ENCODE measurements at regions not wholly inside any gene's neighbourhood (a gene's known extent, or its start where the extent isn't known, plus 50 kb on each side); places are given as distances from the start of the nearest gene placed in this dataset.

DNA sequence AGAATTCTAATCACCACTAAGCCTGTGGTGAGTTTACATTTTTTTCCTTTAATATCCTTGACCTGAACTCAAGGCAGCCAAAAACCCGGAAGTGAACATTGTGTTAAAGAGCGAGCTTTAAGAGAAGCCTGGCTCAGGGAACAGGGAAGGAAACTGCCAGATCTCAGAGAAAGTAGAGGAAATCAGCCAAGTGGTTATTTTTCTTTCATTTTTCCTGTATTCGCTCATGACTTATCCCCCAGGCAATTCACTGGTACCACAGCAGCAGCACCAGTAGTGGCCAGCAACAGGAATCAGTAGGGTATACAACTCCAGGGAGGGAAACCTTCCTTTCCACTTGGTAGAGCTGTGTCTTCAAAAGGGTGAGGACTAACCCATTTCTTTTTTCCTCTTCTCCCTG is 89.6 kb upstream of the HMGCLL1 start:
- H3K4me1 ChIP-seq (ENCODE audit: control insufficient read depth, insufficient read depth, low read length) = peaks cover 47% of the 10 kb centered on the region
- peak; percentile 43 for DNase-seq (ENCODE audit: low read depth)
- H3K27me3 ChIP-seq (replicated peaks; ENCODE audit: control insufficient read depth, insufficient read depth, low read length) = no peaks in the 10 kb centered on the region
- H3K4me3 ChIP-seq (ENCODE audit: low read length) = no peak overlapping the region
- H3K36me3 ChIP-seq (ENCODE audit: control insufficient read depth, insufficient read depth, low read length, severe bottlenecking) = no peaks in the 10 kb centered on the region
- H3K9ac ChIP-seq (ENCODE audit: low read length) = peak overlapping the region; percentile 9
- H3K9me3 ChIP-seq (ENCODE audit: control insufficient read depth, low read length) = peaks cover 2% of the 10 kb centered on the region

DNA sequence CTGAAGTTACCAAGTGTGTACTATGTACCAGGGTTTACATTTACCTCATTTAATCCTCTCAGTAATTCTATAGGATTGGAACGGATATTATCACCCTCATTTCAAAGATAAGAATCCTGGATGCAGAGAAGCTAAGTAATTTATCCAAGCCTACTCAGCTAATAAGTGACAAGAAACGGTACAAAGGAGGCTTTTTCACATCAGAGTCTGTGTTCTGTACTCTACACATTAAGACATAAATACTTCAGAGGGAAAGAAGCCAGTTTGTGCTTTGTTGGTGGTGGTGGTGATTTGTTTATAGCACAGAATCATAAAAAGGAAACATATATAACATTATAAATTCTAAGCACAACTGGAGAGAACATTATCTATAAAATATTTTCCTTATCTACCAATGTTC is 88.3 kb upstream of the HMGCLL1 start:
- Histone ChIP-seq H3K9ac (ENCODE audit: low read length) (no peak overlapping the region), H3K9me3 (ENCODE audit: control insufficient read depth, low read length) (peaks cover 11% of the 10 kb centered on the region), H3K4me3 (ENCODE audit: low read length) (no peak overlapping the region), H3K36me3 (ENCODE audit: control insufficient read depth, insufficient read depth, low read length, severe bottlenecking) (no peaks in the 10 kb centered on the region), H3K27me3 (replicated peaks; ENCODE audit: control insufficient read depth, insufficient read depth, low read length) (no peaks in the 10 kb centered on the region), H3K4me1 (ENCODE audit: control insufficient read depth, insufficient read depth, low read length) (peaks cover 47% of the 10 kb centered on the region)
- DNase-seq (ENCODE audit: low read depth) = no peak

DNA sequence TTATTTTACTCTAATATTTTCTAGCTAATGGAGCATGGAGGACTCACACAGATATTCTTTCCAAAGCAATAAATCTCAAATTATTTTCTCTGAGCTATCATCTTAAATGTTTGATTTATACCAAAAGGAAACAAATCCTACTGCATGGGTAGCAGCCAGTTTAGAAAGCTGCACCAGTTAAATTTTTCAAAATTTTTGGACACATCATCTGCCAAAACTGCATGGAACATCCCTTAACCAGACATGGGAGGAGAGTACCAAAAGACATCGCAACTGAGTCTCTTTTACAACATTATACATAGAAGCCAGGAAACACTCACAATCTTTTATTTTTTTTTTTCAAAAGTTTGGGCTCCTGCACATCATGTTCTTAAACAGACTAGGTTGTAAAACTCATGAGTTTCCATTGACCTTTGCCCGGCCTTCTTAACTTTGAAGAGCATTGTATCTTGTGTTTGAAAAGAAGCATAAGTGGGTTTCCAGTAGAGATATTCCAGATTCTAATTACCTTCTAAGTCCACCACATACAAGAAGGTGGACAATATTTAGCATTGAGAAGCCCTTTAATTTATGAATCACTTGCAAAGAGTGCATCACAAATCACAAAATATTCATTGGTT is 87.7 kb upstream of the HMGCLL1 start:
- Histone ChIP-seq H3K9me3 (ENCODE audit: control insufficient read depth, low read length) (peaks cover 18% of the 10 kb centered on the region), H3K9ac (ENCODE audit: low read length) (no peak overlapping the region), H3K4me1 (ENCODE audit: control insufficient read depth, insufficient read depth, low read length) (peaks cover 45% of the 10 kb centered on the region), H3K36me3 (ENCODE audit: control insufficient read depth, insufficient read depth, low read length, severe bottlenecking) (no peaks in the 10 kb centered on the region), H3K4me3 (ENCODE audit: low read length) (no peak overlapping the region), H3K27me3 (replicated peaks; ENCODE audit: control insufficient read depth, insufficient read depth, low read length) (no peaks in the 10 kb centered on the region)
- DNase-seq (ENCODE audit: low read depth) = no peak

DNA sequence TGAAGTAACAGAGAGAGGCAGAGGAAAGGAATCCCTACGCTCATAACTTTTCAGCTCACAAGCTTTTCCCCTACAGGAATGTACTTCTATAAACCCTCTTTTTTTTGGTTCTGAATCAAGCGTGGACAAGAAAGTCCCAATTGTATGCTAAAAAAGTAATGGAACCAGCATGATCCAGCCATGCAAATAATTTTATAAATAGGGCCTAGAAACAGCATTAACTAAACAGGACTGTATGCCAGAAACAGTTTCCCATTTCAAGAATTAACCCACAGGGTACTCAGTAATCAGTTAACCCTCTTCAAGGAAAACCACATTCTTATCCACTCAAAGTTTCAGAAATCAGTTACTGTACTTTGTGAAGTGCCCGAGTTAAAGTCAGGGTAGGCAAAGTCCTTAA is 87.0 kb upstream of the HMGCLL1 start:
- no peak overlapping the region for H3K4me3 ChIP-seq (ENCODE audit: low read length)
- H3K9ac ChIP-seq (ENCODE audit: low read length) = no peak overlapping the region
- peaks cover 45% of the 10 kb centered on the region for H3K4me1 ChIP-seq (ENCODE audit: control insufficient read depth, insufficient read depth, low read length)
- H3K36me3 ChIP-seq (ENCODE audit: control insufficient read depth, insufficient read depth, low read length, severe bottlenecking) = no peaks in the 10 kb centered on the region
- no peaks in the 10 kb centered on the region for H3K27me3 ChIP-seq (replicated peaks; ENCODE audit: control insufficient read depth, insufficient read depth, low read length)
- DNase-seq (ENCODE audit: low read depth) = no peak
- peaks cover 18% of the 10 kb centered on the region for H3K9me3 ChIP-seq (ENCODE audit: control insufficient read depth, low read length)

DNA sequence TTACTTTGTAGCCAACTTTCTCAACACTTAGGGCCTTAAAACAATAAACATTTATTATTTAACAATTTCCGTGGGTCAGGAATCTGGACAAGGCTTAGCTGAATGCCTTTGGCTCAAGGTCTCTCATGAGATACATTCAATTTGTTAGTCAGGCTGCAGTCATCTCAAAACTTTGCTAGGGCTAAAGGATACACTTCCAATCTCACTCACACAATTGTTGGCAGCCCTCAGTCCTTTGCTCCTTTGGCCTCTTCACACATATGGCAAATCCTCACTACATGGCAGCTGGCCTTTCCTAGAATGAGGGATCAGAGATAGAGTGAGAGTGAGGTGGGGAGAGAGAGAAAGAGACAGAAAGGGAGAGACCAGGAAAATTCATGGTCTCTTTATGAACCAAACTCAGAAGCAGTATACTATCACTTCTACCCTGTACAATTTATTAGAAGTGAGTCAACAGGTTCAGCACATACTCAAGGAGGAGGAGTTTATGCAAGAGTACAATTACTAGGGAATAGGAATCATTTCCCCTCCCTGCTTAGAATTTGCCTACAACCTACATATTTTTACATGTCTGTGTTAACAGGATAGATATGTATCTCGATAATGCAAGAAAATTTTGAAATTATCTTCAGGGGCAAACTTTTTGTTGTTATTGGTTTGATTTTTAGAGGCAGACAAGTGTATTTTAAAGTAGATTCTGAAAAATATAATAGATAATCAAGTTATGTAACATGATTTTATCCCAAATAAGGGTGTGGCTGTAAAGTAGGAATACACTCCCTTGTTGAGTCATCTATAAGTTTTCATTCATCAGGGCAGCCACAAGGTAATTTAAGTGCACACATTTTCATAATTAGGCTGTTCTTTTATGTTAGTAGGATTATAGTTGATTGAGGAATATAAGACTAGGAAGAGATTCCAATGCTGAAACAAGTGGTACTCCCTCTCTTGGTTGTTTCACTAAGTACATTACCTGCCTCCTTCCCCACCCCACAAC is 85.9 kb upstream of the HMGCLL1 start:
- peaks cover 18% of the 10 kb centered on the region for H3K9me3 ChIP-seq (ENCODE audit: control insufficient read depth, low read length)
- peak overlapping the region; percentile 12 for H3K4me3 ChIP-seq (ENCODE audit: low read length)
- DNase-seq (ENCODE audit: low read depth) = no peak
- H3K4me1 ChIP-seq (ENCODE audit: control insufficient read depth, insufficient read depth, low read length) = peaks cover 44% of the 10 kb centered on the region
- no peaks in the 10 kb centered on the region for H3K36me3 ChIP-seq (ENCODE audit: control insufficient read depth, insufficient read depth, low read length, severe bottlenecking)
- no peak overlapping the region for H3K9ac ChIP-seq (ENCODE audit: low read length)
- no peaks in the 10 kb centered on the region for H3K27me3 ChIP-seq (replicated peaks; ENCODE audit: control insufficient read depth, insufficient read depth, low read length)

DNA sequence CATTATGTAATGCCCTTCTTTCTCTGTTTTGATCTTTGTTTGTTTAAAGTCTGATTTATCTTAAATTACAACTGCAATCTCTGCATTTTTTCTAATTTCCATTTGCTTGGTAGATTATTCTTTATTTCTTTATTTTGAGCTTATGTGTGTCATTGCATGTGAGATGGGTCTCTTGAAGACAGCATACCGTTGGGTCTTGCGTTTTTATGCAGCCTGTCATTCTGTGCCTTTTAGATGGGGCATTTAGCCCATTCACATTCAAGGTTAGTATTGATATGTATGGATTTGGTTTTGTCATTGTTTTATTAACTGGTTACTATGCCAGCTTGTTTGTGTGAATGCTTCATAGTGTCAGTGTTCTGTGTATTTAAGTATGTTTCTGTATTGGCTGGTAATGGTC is 84.9 kb upstream of the HMGCLL1 start:
- Histone ChIP-seq H3K9ac (ENCODE audit: low read length) (no peak overlapping the region), H3K4me3 (ENCODE audit: low read length) (no peak overlapping the region), H3K36me3 (ENCODE audit: control insufficient read depth, insufficient read depth, low read length, severe bottlenecking) (no peaks in the 10 kb centered on the region), H3K9me3 (ENCODE audit: control insufficient read depth, low read length) (peaks cover 18% of the 10 kb centered on the region), H3K27me3 (replicated peaks; ENCODE audit: control insufficient read depth, insufficient read depth, low read length) (no peaks in the 10 kb centered on the region), H3K4me1 (ENCODE audit: control insufficient read depth, insufficient read depth, low read length) (peaks cover 34% of the 10 kb centered on the region)
- DNase-seq (ENCODE audit: low read depth) = no peak

DNA sequence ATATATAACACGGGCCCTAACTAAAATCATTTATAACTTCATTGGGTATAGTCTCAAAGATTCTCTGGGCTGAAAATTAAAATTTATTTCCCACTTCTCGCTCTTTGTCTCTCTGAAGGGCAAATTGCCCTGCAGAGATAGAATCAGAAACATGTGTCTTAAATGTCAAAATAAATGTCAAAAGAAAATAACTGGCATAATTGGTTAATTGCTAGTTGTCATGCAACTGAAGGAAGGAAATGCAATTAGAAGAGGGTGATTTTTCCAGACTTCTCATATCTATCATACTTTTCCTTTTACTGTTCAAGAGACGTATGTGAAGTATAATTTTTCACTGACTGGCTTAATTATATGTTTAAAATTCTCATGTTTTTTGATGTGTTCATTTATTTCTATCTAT is 80.3 kb upstream of the HMGCLL1 start:
- peak; percentile 54 for DNase-seq (ENCODE audit: low read depth)
- no peak overlapping the region for H3K9ac ChIP-seq (ENCODE audit: low read length)
- no peaks in the 10 kb centered on the region for H3K27me3 ChIP-seq (replicated peaks; ENCODE audit: control insufficient read depth, insufficient read depth, low read length)
- no peaks in the 10 kb centered on the region for H3K36me3 ChIP-seq (ENCODE audit: control insufficient read depth, insufficient read depth, low read length, severe bottlenecking)
- H3K4me3 ChIP-seq (ENCODE audit: low read length) = no peak overlapping the region
- H3K9me3 ChIP-seq (ENCODE audit: control insufficient read depth, low read length) = peaks cover 18% of the 10 kb centered on the region
- no peaks in the 10 kb centered on the region for H3K4me1 ChIP-seq (ENCODE audit: control insufficient read depth, insufficient read depth, low read length)

DNA sequence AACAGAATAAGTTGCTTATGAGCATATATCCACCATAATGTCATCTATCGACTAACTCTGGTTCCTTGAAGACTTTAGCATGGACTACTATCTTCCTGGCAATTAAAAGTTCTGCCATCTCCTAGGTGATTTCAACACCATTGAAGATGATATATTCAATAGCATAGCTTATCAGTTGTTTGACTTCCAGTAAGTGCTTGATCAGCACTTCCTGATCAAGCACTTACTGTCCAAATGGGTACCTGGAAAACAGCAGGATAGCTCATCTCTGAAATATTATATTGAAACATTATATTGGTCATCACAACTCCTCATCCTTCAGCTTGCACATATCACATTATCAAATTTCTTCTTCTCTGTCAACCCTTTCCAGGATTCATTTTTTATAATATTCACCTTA is 75.5 kb upstream of the HMGCLL1 start:
- no peak for DNase-seq (ENCODE audit: low read depth)
- Histone ChIP-seq H3K4me1 (ENCODE audit: control insufficient read depth, insufficient read depth, low read length) (no peaks in the 10 kb centered on the region), H3K27me3 (replicated peaks; ENCODE audit: control insufficient read depth, insufficient read depth, low read length) (no peaks in the 10 kb centered on the region)

DNA sequence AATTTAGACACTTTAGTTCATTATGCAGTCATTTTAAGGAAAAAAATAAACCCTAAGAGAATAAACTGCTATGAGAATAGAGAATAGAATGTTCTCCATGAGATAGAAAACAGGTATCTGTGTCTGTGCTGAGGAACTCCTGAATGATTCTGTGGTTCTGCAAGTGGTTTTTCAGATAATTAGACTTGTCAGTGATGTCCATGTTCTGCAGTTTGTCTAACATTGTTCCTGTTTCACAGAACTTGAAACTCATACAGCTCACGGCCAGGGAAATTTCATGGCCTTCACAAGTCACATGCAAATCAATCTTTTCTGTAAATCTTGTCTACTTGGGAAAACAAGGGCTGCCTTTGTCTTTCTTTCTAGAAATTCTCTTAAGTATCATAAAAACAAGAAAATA is 73.4 kb upstream of the HMGCLL1 start:
- Histone ChIP-seq H3K9ac (ENCODE audit: low read length) (no peak overlapping the region), H3K9me3 (ENCODE audit: control insufficient read depth, low read length) (no peaks in the 10 kb centered on the region), H3K4me1 (ENCODE audit: control insufficient read depth, insufficient read depth, low read length) (no peaks in the 10 kb centered on the region), H3K36me3 (ENCODE audit: control insufficient read depth, insufficient read depth, low read length, severe bottlenecking) (no peaks in the 10 kb centered on the region), H3K4me3 (ENCODE audit: low read length) (no peak overlapping the region), H3K27me3 (replicated peaks; ENCODE audit: control insufficient read depth, insufficient read depth, low read length) (no peaks in the 10 kb centered on the region)
- peak; percentile 39 for DNase-seq (ENCODE audit: low read depth)

More for the DNA sequence above, 75.5 kb upstream of the HMGCLL1 start:
- H3K36me3 ChIP-seq (ENCODE audit: control insufficient read depth, insufficient read depth, low read length, severe bottlenecking) = no peaks in the 10 kb centered on the region
- no peak overlapping the region for H3K4me3 ChIP-seq (ENCODE audit: low read length)
- H3K9me3 ChIP-seq (ENCODE audit: control insufficient read depth, low read length) = no peaks in the 10 kb centered on the region
- H3K9ac ChIP-seq (ENCODE audit: low read length) = no peak overlapping the region

DNA sequence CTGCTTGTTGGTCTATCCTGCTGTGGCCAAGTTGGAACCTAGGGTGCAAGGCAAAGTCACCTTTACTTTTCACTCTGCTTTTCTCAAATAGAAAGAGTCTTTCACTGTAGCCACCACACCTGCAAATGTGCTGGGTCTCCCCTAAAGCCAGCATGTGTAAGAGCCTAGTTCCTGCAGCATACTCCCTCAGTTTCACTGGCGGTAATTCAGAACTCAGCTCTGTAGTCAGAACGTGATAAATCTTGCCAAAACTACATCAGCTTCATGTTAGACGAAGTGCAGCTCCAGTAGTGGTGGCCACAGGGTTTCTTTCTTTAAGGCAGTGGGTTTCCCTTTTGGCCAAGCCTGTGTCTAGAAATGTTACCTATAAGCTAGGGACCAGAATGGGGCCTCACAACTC is 72.0 kb upstream of the HMGCLL1 start:
- Histone ChIP-seq H3K27me3 (replicated peaks; ENCODE audit: control insufficient read depth, insufficient read depth, low read length) (no peaks in the 10 kb centered on the region), H3K4me3 (ENCODE audit: low read length) (no peak overlapping the region), H3K4me1 (ENCODE audit: control insufficient read depth, insufficient read depth, low read length) (no peaks in the 10 kb centered on the region), H3K9me3 (ENCODE audit: control insufficient read depth, low read length) (peaks cover 3% of the 10 kb centered on the region), H3K36me3 (ENCODE audit: control insufficient read depth, insufficient read depth, low read length, severe bottlenecking) (no peaks in the 10 kb centered on the region), H3K9ac (ENCODE audit: low read length) (no peak overlapping the region)
- DNase-seq (ENCODE audit: low read depth) = no peak

DNA sequence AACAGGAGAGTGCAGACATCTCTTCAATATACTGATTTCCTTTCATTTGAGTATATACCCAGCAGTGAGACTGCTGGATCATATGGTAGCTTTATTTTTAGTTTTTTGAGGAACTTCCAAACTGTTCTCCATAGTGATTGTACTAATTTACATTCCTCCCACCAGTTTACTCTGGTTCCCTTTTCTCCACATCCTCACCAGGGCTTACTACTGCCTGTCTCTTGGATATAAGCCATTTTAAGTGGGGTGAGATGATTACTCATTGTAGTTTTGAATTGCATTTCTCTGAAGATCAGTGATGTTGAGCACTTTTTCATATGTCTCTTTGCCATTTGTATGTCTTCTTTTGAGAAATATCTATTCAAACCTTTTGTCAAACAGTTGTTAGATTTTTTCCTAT is 64.9 kb upstream of the HMGCLL1 start:
- H3K27me3 ChIP-seq (replicated peaks; ENCODE audit: control insufficient read depth, insufficient read depth, low read length) = no peaks in the 10 kb centered on the region
- H3K4me1 ChIP-seq (ENCODE audit: control insufficient read depth, insufficient read depth, low read length) = no peaks in the 10 kb centered on the region
- peaks cover 6% of the 10 kb centered on the region for H3K9me3 ChIP-seq (ENCODE audit: control insufficient read depth, low read length)
- no peak overlapping the region for H3K9ac ChIP-seq (ENCODE audit: low read length)
- no peak overlapping the region for H3K4me3 ChIP-seq (ENCODE audit: low read length)
- peak; percentile 49 for DNase-seq (ENCODE audit: low read depth)
- H3K36me3 ChIP-seq (ENCODE audit: control insufficient read depth, insufficient read depth, low read length, severe bottlenecking) = no peaks in the 10 kb centered on the region
